ENCODE measurements at regions not wholly inside any gene's neighbourhood (a gene's known extent, or its start where the extent isn't known, plus 50 kb on each side); places are given as distances from the start of the nearest gene placed in this dataset.

GRCh38 chr2:189281201-189281600 lies 101.6 kb upstream of the COL5A2 start:
- TF ChIP-seq CTCF (conservative IDR thresholded peaks at IDR 0.05): no peak
- no peak for TF ChIP-seq EZH2 (IDR thresholded peaks at IDR 0.05; ENCODE audit: low read depth)

Data from PC-9 (cell line).